HG03354 (cell line): ENCODE measurements at regions not wholly inside any gene's neighbourhood (a gene's known extent, or its start where the extent isn't known, plus 50 kb on each side); places are given as distances from the start of the nearest gene placed in this dataset.

Source experiments
- ATAC-seq: cut with Tn5 transposase; IDR thresholded peaks from one replicate; pipeline ENCODE4 v1.9.1; 2021; ENCODE audit warnings: mild to moderate bottlenecking; ENCODE audit not compliant: unreplicated experiment, poor library complexity, severe bottlenecking

GRCh38 chr2:120558847-120559246, 176.8 kb upstream of the GLI2 start:
- no peak for ATAC-seq

GRCh38 chr2:120559401-120559800, 176.3 kb upstream of the GLI2 start:
- ATAC-seq = no peak

- ATAC-seq = no peak
These were observed 175.3 kb upstream of the GLI2 start for GRCh38 chr2:120560330-120560729.

GRCh38 chr2:120561379-120562035, 174.2 kb upstream of the GLI2 start:
- no peak for ATAC-seq

GRCh38 chr2:120562218-120563005, 173.3 kb upstream of the GLI2 start:
- ATAC-seq = no peak

GRCh38 chr2:120563616-120564015, 172.1 kb upstream of the GLI2 start:
- ATAC-seq = no peak

GRCh38 chr2:120564213-120565094, 171.2 kb upstream of the GLI2 start:
- no peak for ATAC-seq

- ATAC-seq = no peak
These were observed 170.6 kb upstream of the GLI2 start for GRCh38 chr2:120565095-120565460.

- ATAC-seq = no peak
These were observed 169.7 kb upstream of the GLI2 start for GRCh38 chr2:120565929-120566328.

- no peak for ATAC-seq
These were observed 169.2 kb upstream of the GLI2 start for GRCh38 chr2:120566331-120567035.

GRCh38 chr2:120567128-120567527, 168.5 kb upstream of the GLI2 start:
- ATAC-seq = no peak

- no peak for ATAC-seq
These were observed 167.3 kb upstream of the GLI2 start for GRCh38 chr2:120568089-120568974.

GRCh38 chr2:120568975-120569268, 166.7 kb upstream of the GLI2 start:
- no peak for ATAC-seq

- no peak for ATAC-seq
These were observed 165.7 kb upstream of the GLI2 start for GRCh38 chr2:120570001-120570400.

GRCh38 chr2:120570546-120570945, 165.1 kb upstream of the GLI2 start:
- no peak for ATAC-seq

- no peak for ATAC-seq
These were observed 164.5 kb upstream of the GLI2 start for GRCh38 chr2:120571015-120571728.

GRCh38 chr2:120572226-120572625, 163.4 kb upstream of the GLI2 start:
- ATAC-seq = no peak

- ATAC-seq = no peak
These were observed 161.0 kb upstream of the GLI2 start for GRCh38 chr2:120574620-120575019.

- no peak for ATAC-seq
These were observed 159.7 kb upstream of the GLI2 start for GRCh38 chr2:120575966-120576365.
